ENCODE measurements at regions not wholly inside any gene's neighbourhood (a gene's known extent, or its start where the extent isn't known, plus 50 kb on each side); places are given as distances from the start of the nearest gene placed in this dataset.

- Mint-ChIP-seq H3K36me3 (ENCODE audit: low read depth) (no peaks in the 10 kb centered on the region), H3K27ac (no peak overlapping the region), H3K4me3 (no peak overlapping the region), H3K4me1 (ENCODE audit: low read depth) (no peaks in the 10 kb centered on the region), H3K9me3 (peaks cover 2% of the 10 kb centered on the region), H3K27me3 (no peaks in the 10 kb centered on the region)
- Histone ChIP-seq H3K27me3 (ENCODE audit: control insufficient read depth in 1 of 2, insufficient read depth in 2 of 2, low read length in 2 of 2) (no peaks in the 10 kb centered on the region), H3K4me1 (ENCODE audit: insufficient read depth, low read length) (no peaks in the 10 kb centered on the region), H3K4me3 (ENCODE audit: low read length) (no peak overlapping the region), H3K27ac (ENCODE audit: low read depth in 1 of 2, low read length in 2 of 2) (no peak overlapping the region), H3K9me3 (ENCODE audit: control insufficient read depth in 1 of 2, insufficient read depth in 1 of 2, low read length in 2 of 2) (peaks cover 0 to 4% of the 10 kb centered on the region in 2 experiments), H3K36me3 (ENCODE audit: insufficient read depth, low read length) (no peaks in the 10 kb centered on the region)
- intact Hi-C loops (cut with DNase I, micrococcal nuclease) = no loop called here
- CTCF ChIA-PET = no interaction called here
- POLR2A ChIA-PET = no interaction called here
- TF ChIP-seq CTCF (IDR thresholded peaks at IDR 0.05) = no peak
- ATAC-seq (ENCODE audit: poor library complexity) = no peak
- no peak for DNase-seq
Observed at GRCh38 chr1:87218618-87219017, 110.1 kb upstream of the LMO4 start.

- H3K4me3 Mint-ChIP-seq = no peak overlapping the region
- peaks cover 2% of the 10 kb centered on the region for H3K9me3 Mint-ChIP-seq
- Histone ChIP-seq H3K27ac (ENCODE audit: low read depth in 1 of 2, low read length in 2 of 2) (no peak overlapping the region), H3K9me3 (ENCODE audit: control insufficient read depth in 1 of 2, insufficient read depth in 1 of 2, low read length in 2 of 2) (peaks cover 0 to 4% of the 10 kb centered on the region in 2 experiments), H3K27me3 (ENCODE audit: control insufficient read depth in 1 of 2, insufficient read depth in 2 of 2, low read length in 2 of 2) (no peaks in the 10 kb centered on the region), H3K36me3 (ENCODE audit: insufficient read depth, low read length) (no peaks in the 10 kb centered on the region), H3K4me3 (ENCODE audit: low read length) (no peak overlapping the region), H3K4me1 (ENCODE audit: insufficient read depth, low read length) (no peaks in the 10 kb centered on the region)
- no peaks in the 10 kb centered on the region for H3K27me3 Mint-ChIP-seq
- no peak overlapping the region for H3K27ac Mint-ChIP-seq
- ATAC-seq (ENCODE audit: poor library complexity) (no peak), DNase-seq (no peak)
- no peaks in the 10 kb centered on the region for H3K4me1 Mint-ChIP-seq (ENCODE audit: low read depth)
- POLR2A ChIA-PET = no interaction called here
- intact Hi-C loops (cut with DNase I, micrococcal nuclease) = no loop called here
- no peak for TF ChIP-seq CTCF (IDR thresholded peaks at IDR 0.05)
- H3K36me3 Mint-ChIP-seq (ENCODE audit: low read depth) = no peaks in the 10 kb centered on the region
- CTCF ChIA-PET = no interaction called here
Observed at GRCh38 chr1:87219141-87219540, 109.5 kb upstream of the LMO4 start.

GRCh38 chr1:87219626-87220025 is 109.1 kb upstream of the LMO4 start:
- ATAC-seq (ENCODE audit: poor library complexity) (no peak), DNase-seq (no peak)
- H3K27me3 ChIP-seq (ENCODE audit: control insufficient read depth in 1 of 2, insufficient read depth in 2 of 2, low read length in 2 of 2) = no peaks in the 10 kb centered on the region
- H3K36me3 ChIP-seq (ENCODE audit: insufficient read depth, low read length) = no peaks in the 10 kb centered on the region
- no peaks in the 10 kb centered on the region for H3K4me1 ChIP-seq (ENCODE audit: insufficient read depth, low read length)
- Mint-ChIP-seq H3K4me3 (no peak overlapping the region), H3K36me3 (ENCODE audit: low read depth) (no peaks in the 10 kb centered on the region), H3K27ac (no peak overlapping the region), H3K9me3 (peaks cover 2% of the 10 kb centered on the region), H3K4me1 (ENCODE audit: low read depth) (no peaks in the 10 kb centered on the region), H3K27me3 (no peaks in the 10 kb centered on the region)
- ChIA-PET POLR2A (no interaction called here), CTCF (no interaction called here)
- H3K4me3 ChIP-seq (ENCODE audit: low read length) = no peak overlapping the region
- no peak overlapping the region for H3K27ac ChIP-seq (ENCODE audit: low read depth in 1 of 2, low read length in 2 of 2)
- H3K9me3 ChIP-seq (ENCODE audit: control insufficient read depth in 1 of 2, insufficient read depth in 1 of 2, low read length in 2 of 2) = peaks cover 0 to 4% of the 10 kb centered on the region in 2 experiments
- TF ChIP-seq CTCF (IDR thresholded peaks at IDR 0.05) = no peak
- intact Hi-C loops (cut with DNase I, micrococcal nuclease) = no loop called here

Measured in CD4-positive, alpha-beta T cell (primary cell).